Skin of body (tissue), 1 donor: ENCODE measurements at regions not wholly inside any gene's neighbourhood (a gene's known extent, or its start where the extent isn't known, plus 50 kb on each side); places are given as distances from the start of the nearest gene placed in this dataset.

Experiments
- DNase-seq: peaks from one replicate; lab custom pipeline; 2025; lab: John Stamatoyannopoulos, UW

GRCh38 chr17:54007855-54008254 is 185.1 kb downstream of the KIF2B start:
- DNase-seq = no peak

- no peak for DNase-seq
Measured at GRCh38 chr17:54009502-54009901, 186.8 kb downstream of the KIF2B start.

- no peak for DNase-seq
Measured at GRCh38 chr17:54013072-54013471, 190.3 kb downstream of the KIF2B start.

- DNase-seq = no peak
Measured at GRCh38 chr17:54015734-54016133, 193.0 kb downstream of the KIF2B start.

- no peak for DNase-seq
Measured at GRCh38 chr17:54021418-54021817, 198.7 kb downstream of the KIF2B start.

- no peak for DNase-seq
Measured at GRCh38 chr17:54028986-54029580, 206.4 kb downstream of the KIF2B start.

GRCh38 chr17:54029986-54030385 is 207.3 kb downstream of the KIF2B start:
- no peak for DNase-seq

- no peak for DNase-seq
Measured at GRCh38 chr17:54046570-54046969, 223.8 kb downstream of the KIF2B start.

GRCh38 chr17:54063639-54064038 is 240.9 kb downstream of the KIF2B start:
- no peak for DNase-seq

GRCh38 chr17:54085020-54085419 is 262.3 kb downstream of the KIF2B start:
- peak; percentile 71 for DNase-seq

- DNase-seq = no peak
Measured at GRCh38 chr17:54085934-54086333, 263.2 kb downstream of the KIF2B start.

GRCh38 chr17:54096216-54096615 is 273.5 kb downstream of the KIF2B start:
- no peak for DNase-seq

- DNase-seq = no peak
Measured at GRCh38 chr17:54099221-54099620, 276.5 kb downstream of the KIF2B start.

- DNase-seq = no peak
Measured at GRCh38 chr17:54102246-54102645, 279.5 kb downstream of the KIF2B start.

GRCh38 chr17:54111576-54111975 is 288.8 kb downstream of the KIF2B start:
- DNase-seq = no peak

- DNase-seq = no peak
Measured at GRCh38 chr17:54117452-54117851, 294.7 kb downstream of the KIF2B start.

GRCh38 chr17:54124456-54124855 is 301.7 kb downstream of the KIF2B start:
- no peak for DNase-seq

GRCh38 chr17:54153423-54153822 is 330.7 kb downstream of the KIF2B start:
- no peak for DNase-seq

- no peak for DNase-seq
Measured at GRCh38 chr17:54157542-54157941, 334.8 kb downstream of the KIF2B start.

GRCh38 chr17:54172096-54172984 is 349.6 kb downstream of the KIF2B start:
- DNase-seq = peak; percentile 12

GRCh38 chr17:54172985-54173316 is 350.2 kb downstream of the KIF2B start:
- no peak for DNase-seq

- no peak for DNase-seq
Measured at GRCh38 chr17:54177606-54178308, 355.0 kb downstream of the KIF2B start.

GRCh38 chr17:54180950-54181349 is 358.2 kb downstream of the KIF2B start:
- DNase-seq = no peak
